ENCODE measurements at regions not wholly inside any gene's neighbourhood (a gene's known extent, or its start where the extent isn't known, plus 50 kb on each side); places are given as distances from the start of the nearest gene placed in this dataset.

GRCh38 chr21:27589781-27590180 is 622.9 kb upstream of the ADAMTS5 start:
- DNase-seq (ENCODE audit: low read depth, low spot score): no peak
- Mint-ChIP-seq H3K27me3 (ENCODE audit: low read depth) (no peaks in the 10 kb centered on the region), H3K4me3 (no peak overlapping the region), H3K27ac (ENCODE audit: unreplicated experiment) (no peak overlapping the region), H3K4me1 (no peaks in the 10 kb centered on the region), H3K9me3 (no peaks in the 10 kb centered on the region), H3K36me3 (ENCODE audit: low read depth) (no peaks in the 10 kb centered on the region)
- TF ChIP-seq CTCF (conservative IDR thresholded peaks at IDR 0.05): no peak

- H3K27ac Mint-ChIP-seq (ENCODE audit: unreplicated experiment): no peak overlapping the region
- no peaks in the 10 kb centered on the region for H3K27me3 Mint-ChIP-seq (ENCODE audit: low read depth)
- H3K9me3 Mint-ChIP-seq: no peaks in the 10 kb centered on the region
- H3K36me3 Mint-ChIP-seq (ENCODE audit: low read depth): no peaks in the 10 kb centered on the region
- no peak for DNase-seq (ENCODE audit: low read depth, low spot score)
- no peaks in the 10 kb centered on the region for H3K4me1 Mint-ChIP-seq
- no peak for TF ChIP-seq CTCF (conservative IDR thresholded peaks at IDR 0.05)
- no peak overlapping the region for H3K4me3 Mint-ChIP-seq
These were observed 620.1 kb upstream of the ADAMTS5 start for GRCh38 chr21:27586986-27587385.

DNA sequence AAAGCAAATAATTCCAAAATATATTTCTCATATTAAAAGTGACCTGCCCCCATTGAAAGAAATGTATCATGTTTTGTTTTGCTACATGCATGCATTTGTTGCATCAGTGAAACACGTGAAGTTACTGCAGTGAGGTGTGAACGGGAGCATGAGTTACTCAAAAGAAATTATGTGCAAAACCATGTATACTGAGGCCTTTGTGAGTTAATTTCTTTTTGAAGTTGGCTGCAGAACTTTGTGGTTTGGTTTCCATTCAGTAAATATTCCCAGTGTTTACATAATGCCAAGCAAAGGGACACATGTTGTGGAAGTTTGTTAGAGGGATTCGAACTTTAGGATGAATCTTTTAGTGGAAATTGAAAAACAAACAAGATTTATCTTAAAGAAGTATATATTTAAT is 619.4 kb upstream of the ADAMTS5 start:
- H3K27ac Mint-ChIP-seq (ENCODE audit: unreplicated experiment): no peak overlapping the region
- TF ChIP-seq CTCF (conservative IDR thresholded peaks at IDR 0.05): no peak
- H3K4me3 Mint-ChIP-seq: no peak overlapping the region
- H3K36me3 Mint-ChIP-seq (ENCODE audit: low read depth): no peaks in the 10 kb centered on the region
- no peak for DNase-seq (ENCODE audit: low read depth, low spot score)
- H3K4me1 Mint-ChIP-seq: no peaks in the 10 kb centered on the region
- no peaks in the 10 kb centered on the region for H3K27me3 Mint-ChIP-seq (ENCODE audit: low read depth)
- no peaks in the 10 kb centered on the region for H3K9me3 Mint-ChIP-seq

GRCh38 chr21:27584256-27584655 is 617.4 kb upstream of the ADAMTS5 start:
- Mint-ChIP-seq H3K4me1 (no peaks in the 10 kb centered on the region), H3K27ac (ENCODE audit: unreplicated experiment) (no peak overlapping the region), H3K9me3 (peaks cover 3% of the 10 kb centered on the region), H3K36me3 (ENCODE audit: low read depth) (no peaks in the 10 kb centered on the region), H3K4me3 (no peak overlapping the region), H3K27me3 (ENCODE audit: low read depth) (no peaks in the 10 kb centered on the region)
- no peak for DNase-seq (ENCODE audit: low read depth, low spot score)
- TF ChIP-seq CTCF (conservative IDR thresholded peaks at IDR 0.05): no peak

DNA sequence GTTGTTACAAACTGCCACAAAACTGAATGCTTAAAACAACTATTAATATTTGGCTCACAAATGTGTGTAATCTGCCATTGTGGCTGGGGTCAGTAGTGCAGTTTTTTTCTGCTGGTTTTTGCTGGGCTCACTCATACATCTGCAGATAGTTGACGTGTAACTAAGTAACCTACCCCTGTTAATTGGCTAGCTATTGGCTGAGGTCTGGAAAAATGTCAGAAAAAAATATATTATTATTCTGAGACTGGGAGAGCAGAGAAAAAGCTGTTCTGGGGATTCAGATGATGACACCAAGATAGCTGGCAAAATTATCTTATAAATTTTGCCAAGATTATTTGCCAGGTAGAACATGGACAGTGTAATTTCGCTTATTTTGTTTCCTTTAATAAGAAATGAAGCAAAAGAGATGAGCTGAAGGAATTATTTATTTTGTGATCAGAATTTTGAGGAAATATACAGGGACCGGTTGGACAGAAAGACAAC is 616.1 kb upstream of the ADAMTS5 start:
- Mint-ChIP-seq H3K4me3 (no peak overlapping the region), H3K27ac (ENCODE audit: unreplicated experiment) (no peak overlapping the region), H3K4me1 (no peaks in the 10 kb centered on the region), H3K36me3 (ENCODE audit: low read depth) (no peaks in the 10 kb centered on the region), H3K27me3 (ENCODE audit: low read depth) (no peaks in the 10 kb centered on the region), H3K9me3 (peaks cover 3% of the 10 kb centered on the region)
- no peak for TF ChIP-seq CTCF (conservative IDR thresholded peaks at IDR 0.05)
- no peak for DNase-seq (ENCODE audit: low read depth, low spot score)

Measured in neural crest cell (in vitro differentiated cells).